Astrocyte (in vitro differentiated cells and primary cell): ENCODE measurements at regions not wholly inside any gene's neighbourhood (a gene's known extent, or its start where the extent isn't known, plus 50 kb on each side); places are given as distances from the start of the nearest gene placed in this dataset.

Experiments
- CTCF ChIP-seq: IDR thresholded peaks from 2 replicates; pipeline ENCODE4 v1.5.1; 2011; ENCODE audit warnings: low read depth, mild to moderate bottlenecking, inconsistent platforms, low read length, moderate library complexity; ENCODE audit not compliant: insufficient read depth
- EZH2 ChIP-seq: IDR thresholded peaks from 2 replicates; pipeline ENCODE4 v1.6.1; 2012; ENCODE audit warnings: mild to moderate bottlenecking, low read length, inconsistent platforms; ENCODE audit not compliant: insufficient read depth

- no peak for TF ChIP-seq CTCF
- no peak for TF ChIP-seq EZH2
Measured at GRCh38 chr9:13750061-13750460, 470.6 kb upstream of the MPDZ start.
